ENCODE measurements at regions not wholly inside any gene's neighbourhood (a gene's known extent, or its start where the extent isn't known, plus 50 kb on each side); places are given as distances from the start of the nearest gene placed in this dataset.

GRCh38 chr9:13378154-13378553 lies 98.7 kb upstream of the MPDZ start:
- no peak for DNase-seq

- no peak for DNase-seq
Measured at GRCh38 chr9:13377171-13377925, 97.9 kb upstream of the MPDZ start.

GRCh38 chr9:13372510-13372909 lies 93.0 kb upstream of the MPDZ start:
- DNase-seq, result no peak

GRCh38 chr9:13369431-13369830 lies 89.9 kb upstream of the MPDZ start:
- DNase-seq, result no peak

GRCh38 chr9:13367784-13368183 lies 88.3 kb upstream of the MPDZ start:
- no peak for DNase-seq

- no peak for DNase-seq
Measured at GRCh38 chr9:13364271-13365000, 84.9 kb upstream of the MPDZ start.

DNA sequence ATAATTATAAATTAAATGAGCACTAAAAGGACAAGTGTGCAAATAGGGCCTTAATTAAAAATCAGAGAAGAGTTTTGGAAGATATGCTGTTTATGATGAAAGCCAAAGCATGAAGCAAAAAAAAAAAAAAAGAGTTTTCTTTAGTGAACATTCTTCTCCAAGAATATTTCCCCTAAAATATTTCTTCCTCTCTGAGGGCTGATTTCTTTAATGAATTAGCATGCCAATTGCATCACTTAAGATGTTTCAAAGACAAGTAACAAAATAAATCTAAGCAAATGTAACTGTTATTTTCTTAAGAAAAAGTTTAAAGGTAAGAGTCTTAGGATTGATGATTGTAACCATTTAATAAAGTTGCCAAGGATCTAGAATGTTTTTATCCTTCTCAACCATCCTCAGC lies 81.6 kb upstream of the MPDZ start:
- no peak for DNase-seq

DNA sequence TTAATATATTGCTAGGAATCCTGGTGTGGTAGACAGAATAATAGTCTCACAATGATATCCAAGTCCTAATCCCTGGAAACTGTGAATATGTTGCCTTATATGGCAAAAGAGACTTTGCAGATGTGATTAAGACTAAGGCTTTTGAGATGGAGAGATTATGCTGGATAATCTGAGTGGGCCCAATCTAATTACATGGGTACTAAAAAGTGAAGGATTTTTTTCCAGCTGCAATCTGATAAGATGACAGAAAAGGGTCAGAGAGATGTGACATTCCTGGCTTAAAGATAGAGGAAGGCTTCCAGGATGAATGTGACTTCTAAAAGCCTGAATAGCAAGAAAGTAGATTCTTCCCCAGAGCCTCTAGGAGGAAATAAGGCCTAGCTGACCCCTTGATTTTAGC lies 80.7 kb upstream of the MPDZ start:
- DNase-seq, result no peak

GRCh38 chr9:13358128-13358527 lies 78.6 kb upstream of the MPDZ start:
- no peak for DNase-seq

GRCh38 chr9:13354733-13355132 lies 75.2 kb upstream of the MPDZ start:
- DNase-seq, result no peak

DNA sequence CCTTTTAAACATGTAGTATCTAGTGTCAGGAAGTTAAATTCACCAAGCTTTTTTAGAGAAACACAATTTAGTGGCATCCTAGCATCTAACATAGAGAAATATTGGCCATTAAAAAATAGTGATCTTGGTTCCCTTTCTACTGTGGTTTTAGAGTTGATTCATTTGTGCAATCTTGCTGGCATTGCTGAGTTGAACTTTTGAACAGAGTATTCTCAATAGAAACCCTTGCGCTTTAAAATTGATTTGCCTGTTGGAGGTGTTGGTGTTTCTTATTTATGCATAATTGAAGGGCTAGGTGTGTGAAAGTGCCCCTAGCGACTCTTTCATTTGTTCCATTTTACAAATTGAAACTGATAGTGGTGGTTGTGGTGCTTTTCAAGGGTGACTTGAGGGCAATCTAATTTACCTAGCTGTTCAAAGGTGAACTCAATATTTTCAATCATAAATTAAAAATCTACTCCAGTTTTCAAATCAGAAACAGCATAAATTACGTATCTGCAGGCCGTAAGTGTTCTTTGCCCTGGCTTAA lies 73.0 kb upstream of the MPDZ start:
- no peak for DNase-seq

- DNase-seq, result no peak
Measured at GRCh38 chr9:13351778-13352386, 72.4 kb upstream of the MPDZ start.

DNA sequence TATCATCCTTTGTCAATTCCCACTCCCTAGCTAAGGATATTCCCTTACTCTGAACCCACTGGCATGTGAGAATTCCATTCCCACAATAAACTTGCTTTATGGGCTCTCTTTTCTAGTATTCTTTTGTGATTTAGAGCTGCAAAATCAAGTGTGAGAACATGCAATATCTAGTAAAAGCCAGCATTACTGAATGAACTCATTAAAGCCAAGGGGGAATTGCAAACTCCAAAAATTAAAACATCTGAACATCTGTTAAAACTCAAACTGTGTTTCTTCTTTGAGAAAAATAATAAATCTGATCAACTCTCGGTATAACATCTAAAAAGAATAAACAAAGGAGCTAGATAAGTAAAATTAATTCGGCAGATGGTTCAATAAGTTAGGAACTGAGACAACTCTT lies 53.1 kb upstream of the MPDZ start:
- no peak for DNase-seq

DNA sequence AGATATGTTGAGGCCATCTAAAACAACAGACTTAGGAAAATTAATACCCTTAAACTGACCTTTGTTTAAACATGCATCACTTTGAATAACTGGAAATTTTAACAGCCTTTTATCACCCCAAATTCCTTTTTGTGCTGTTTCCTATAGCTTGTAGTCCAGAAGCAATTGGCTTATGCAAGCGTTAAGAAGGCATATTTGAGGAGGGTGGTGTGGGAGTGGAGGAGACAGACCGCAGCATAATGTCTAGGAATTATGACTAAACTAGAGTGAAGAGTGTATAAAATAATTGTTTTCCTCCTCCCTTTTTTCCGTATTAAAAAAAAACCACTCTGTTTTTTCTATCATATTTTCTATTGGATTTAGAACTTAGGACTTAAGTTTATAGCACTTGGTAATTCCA lies 51.8 kb upstream of the MPDZ start:
- no peak for DNase-seq

- no peak for DNase-seq
Measured at GRCh38 chr9:13330396-13331004, 51.0 kb upstream of the MPDZ start.
